NCI-H1105 treated with DMSO at 0.1 percent for 48 hours (cell line): ENCODE measurements at regions not wholly inside any gene's neighbourhood (a gene's known extent, or its start where the extent isn't known, plus 50 kb on each side); places are given as distances from the start of the nearest gene placed in this dataset.

Experiments
- DNase-seq: peaks from one replicate; lab custom pipeline; 2025; lab: John Stamatoyannopoulos, UW

GRCh38 chr12:60138526-60138925 is 542.7 kb downstream of the SLC16A7 start:
- no peak for DNase-seq

GRCh38 chr12:60144395-60144794 is 548.6 kb downstream of the SLC16A7 start:
- DNase-seq = no peak

DNA sequence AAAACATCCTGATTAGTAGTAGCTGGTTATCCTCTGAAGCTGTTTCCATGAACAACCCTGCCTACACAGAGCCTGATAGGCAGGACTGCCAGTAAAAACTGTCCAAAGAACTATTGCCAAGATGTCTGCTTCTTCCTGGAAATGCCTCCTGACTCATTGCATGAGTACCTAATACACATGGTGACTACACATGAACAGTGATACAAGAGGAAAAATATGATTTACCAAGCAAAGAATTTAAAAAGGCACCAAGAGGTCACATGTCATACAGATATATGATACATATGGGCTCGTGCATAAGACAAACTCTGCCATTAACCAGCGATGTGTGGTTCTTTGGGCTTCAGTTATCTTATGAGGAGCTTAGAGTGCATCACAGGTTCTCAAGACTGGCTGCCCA is 552.3 kb downstream of the SLC16A7 start:
- no peak for DNase-seq

GRCh38 chr12:60148831-60149230 is 553.0 kb downstream of the SLC16A7 start:
- no peak for DNase-seq

GRCh38 chr12:60152756-60153155 is 556.9 kb downstream of the SLC16A7 start:
- DNase-seq = no peak

GRCh38 chr12:60159761-60160160 is 563.9 kb downstream of the SLC16A7 start:
- no peak for DNase-seq

GRCh38 chr12:60162988-60163720 is 567.3 kb downstream of the SLC16A7 start:
- DNase-seq = no peak

- no peak for DNase-seq
These were observed 570.0 kb downstream of the SLC16A7 start for GRCh38 chr12:60165781-60166180.

GRCh38 chr12:60168441-60168840 is 572.6 kb downstream of the SLC16A7 start:
- DNase-seq = no peak

DNA sequence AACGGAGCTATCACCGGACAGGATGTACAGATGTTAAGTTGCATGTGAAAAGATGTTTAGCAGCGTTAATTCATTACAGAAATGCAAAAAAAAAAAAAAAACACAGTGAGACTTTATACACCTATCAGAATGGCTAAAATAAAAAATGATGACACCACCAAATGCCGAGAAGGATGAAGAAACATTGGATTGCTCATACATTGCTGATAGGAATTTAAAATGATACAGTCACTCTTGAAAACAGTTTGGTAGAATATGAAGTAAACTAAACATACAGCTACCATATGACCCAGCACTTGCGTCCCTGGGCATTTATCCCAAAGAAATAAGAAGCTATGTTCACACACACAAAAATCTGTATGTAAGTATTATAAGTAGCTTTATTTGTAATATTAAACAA is 574.1 kb downstream of the SLC16A7 start:
- no peak for DNase-seq

DNA sequence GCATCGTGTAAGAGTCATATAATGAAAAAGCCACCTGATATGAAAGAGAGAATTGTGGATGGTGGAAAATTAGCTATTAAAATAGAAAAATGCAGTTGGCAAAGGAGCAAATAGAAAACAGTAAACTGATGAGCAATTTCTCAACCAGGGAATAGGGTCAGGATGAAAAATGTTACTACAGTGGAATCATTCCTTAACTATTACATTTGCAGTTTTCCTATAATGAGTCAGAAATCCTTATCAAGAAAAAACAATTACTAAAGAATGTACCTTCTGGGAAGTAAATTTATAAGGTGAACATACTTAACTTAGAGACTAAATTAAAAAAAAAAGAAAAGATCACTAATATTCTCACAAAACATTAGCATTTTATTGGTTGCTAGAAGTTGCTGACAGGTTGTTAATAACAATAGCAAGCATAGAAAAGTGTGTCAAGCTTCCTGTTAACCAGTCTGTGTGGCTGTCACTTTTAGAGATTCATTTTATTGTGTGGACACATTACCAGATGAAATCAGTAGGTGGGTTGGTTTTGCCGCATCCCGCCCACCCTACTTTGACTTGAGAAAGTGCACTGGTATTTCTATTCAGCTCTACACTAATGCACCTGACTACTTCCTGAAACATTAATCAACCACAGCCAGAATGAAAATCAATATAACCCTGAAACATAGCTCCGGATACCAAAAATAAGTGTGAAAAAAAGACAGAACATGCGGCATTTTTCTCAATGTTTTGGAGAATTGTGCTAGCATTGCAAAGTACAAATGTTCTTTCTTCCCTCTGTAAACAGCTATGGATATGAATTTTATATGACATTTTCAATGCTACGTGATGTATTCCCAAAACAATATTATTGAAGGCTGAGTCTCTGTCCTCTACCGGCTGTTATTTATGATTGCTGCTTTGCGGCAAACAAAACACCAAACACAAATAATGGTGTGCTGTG is 576.7 kb downstream of the SLC16A7 start:
- peak; percentile 21 for DNase-seq

DNA sequence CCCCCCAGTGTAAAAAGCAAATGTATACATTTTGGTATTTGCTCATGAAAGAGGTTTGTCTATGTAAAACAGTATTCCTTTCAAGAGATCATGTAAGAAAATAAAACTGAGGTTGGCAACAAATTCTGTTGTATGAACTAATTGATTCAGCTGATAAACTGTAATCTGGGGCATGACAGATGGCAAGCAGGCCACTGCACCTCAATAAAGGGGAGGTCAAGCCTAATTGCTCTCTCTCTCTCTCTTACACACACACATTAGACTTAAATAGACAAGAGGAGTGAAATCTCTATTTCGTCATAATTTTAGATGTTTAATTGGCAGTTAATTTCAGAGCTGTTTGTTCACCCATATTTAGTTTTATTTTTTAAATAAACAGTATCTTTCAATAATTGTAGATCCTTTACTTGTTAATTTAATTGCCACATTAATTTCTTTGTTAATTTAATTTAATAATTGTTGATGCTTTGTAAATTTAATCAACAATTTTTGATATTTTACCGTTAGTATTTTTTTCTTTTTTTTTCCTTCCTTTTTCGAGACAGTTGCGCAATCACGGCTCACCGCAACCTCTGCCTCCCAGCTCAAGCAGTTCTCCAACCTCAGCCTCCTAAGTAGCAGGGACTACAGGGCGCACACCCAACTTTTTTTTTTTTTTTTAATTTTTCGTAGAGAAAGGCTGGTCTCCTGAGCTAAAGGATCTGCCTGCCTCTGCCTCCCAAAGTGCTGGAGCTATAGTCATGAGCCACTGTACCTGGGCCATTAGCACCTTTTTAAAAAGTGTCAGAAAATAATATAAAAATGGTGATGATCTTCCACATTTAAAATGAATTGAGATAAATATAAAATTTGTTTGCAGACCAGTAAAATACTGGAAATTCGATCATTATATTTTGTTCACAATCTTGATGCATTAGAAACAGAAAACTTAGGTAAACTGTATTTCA is 577.7 kb downstream of the SLC16A7 start:
- peak; percentile 44 for DNase-seq

GRCh38 chr12:60174476-60174875 is 578.6 kb downstream of the SLC16A7 start:
- no peak for DNase-seq

GRCh38 chr12:60174941-60175340 is 579.1 kb downstream of the SLC16A7 start:
- DNase-seq = no peak

- DNase-seq = no peak
These were observed 581.1 kb downstream of the SLC16A7 start for GRCh38 chr12:60176891-60177290.

GRCh38 chr12:60180298-60180697 is 584.5 kb downstream of the SLC16A7 start:
- no peak for DNase-seq

DNA sequence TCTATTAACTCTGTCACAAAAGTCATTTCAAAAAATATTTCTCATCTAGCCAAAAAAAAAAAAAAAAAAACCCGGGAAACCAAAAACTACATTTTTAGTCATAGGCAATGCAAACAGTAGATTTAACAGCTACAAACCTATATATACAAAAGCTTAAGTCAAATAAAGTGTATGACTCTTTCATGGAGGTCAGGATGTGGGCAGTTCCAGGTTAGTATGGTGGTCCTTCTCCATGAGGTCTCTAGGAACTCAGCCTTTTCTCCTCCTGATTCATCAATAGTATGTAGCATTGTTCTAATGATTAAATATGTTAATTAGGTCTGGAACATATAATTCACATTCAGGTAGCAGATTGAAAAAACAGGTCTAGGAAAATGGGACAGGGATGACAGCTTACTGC is 586.5 kb downstream of the SLC16A7 start:
- DNase-seq = no peak

- DNase-seq = no peak
These were observed 588.3 kb downstream of the SLC16A7 start for GRCh38 chr12:60184096-60184495.

DNA sequence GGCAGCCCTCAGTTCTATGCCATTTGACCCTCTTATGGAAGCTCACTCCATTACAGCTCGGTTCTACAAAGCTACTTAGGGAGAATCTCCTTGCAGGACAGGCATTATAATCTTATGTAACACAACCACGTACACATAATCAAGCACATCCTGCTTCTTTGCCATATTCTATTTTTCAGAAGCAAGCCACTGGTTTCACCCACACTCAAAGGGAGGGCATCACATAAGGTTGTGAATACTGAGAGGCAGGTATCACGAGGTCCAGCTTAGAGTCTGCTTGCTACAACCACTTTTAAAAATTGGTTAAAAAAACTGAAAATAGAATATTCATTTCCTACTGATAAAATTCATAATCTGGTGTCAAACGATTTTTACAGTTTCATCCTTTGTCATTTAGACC is 589.2 kb downstream of the SLC16A7 start:
- no peak for DNase-seq

DNA sequence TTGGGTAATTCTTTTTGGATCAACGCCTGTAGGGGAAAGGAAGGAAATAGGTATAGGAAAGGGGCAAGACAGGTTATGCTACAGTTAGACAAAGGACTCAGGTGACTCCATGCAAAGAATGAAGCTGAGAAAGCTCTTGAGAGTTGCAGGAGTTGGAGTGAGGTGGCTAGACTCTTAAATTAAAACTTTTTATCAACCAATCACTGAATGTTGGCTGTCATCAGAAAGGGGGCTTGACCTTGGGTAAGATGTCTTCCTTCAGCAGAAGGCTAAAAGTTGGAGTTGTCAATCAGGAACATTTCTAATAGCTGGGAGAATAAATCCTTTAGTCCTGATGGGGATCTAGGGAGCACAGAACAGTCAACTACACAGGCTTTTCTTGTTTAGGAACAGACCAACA is 595.4 kb downstream of the SLC16A7 start:
- no peak for DNase-seq

GRCh38 chr12:60191676-60192359 is 596.0 kb downstream of the SLC16A7 start:
- DNase-seq = no peak
